ENCODE measurements at regions not wholly inside any gene's neighbourhood (a gene's known extent, or its start where the extent isn't known, plus 50 kb on each side); places are given as distances from the start of the nearest gene placed in this dataset.

- TF ChIP-seq, protein P1, sequence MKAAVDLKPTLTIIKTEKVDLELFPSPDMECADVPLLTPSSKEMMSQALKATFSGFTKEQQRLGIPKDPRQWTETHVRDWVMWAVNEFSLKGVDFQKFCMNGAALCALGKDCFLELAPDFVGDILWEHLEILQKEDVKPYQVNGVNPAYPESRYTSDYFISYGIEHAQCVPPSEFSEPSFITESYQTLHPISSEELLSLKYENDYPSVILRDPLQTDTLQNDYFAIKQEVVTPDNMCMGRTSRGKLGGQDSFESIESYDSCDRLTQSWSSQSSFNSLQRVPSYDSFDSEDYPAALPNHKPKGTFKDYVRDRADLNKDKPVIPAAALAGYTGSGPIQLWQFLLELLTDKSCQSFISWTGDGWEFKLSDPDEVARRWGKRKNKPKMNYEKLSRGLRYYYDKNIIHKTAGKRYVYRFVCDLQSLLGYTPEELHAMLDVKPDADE (IDR thresholded peaks at IDR 0.05) = no peak
- TF ChIP-seq CREB1 (CRISPR knock-in tag; IDR thresholded peaks at IDR 0.05; ENCODE audit: low read depth) (no peak), STAT1 (IDR thresholded peaks at IDR 0.05; ENCODE audit: unreplicated experiment) (no peak), NANOG (IDR thresholded peaks at IDR 0.05; ENCODE audit: borderline replicate concordance) (no peak), POLR2AphosphoS5 (IDR thresholded peaks at IDR 0.05; ENCODE audit: low read depth) (no peak), ZNF114 (CRISPR knock-in tag; IDR thresholded peaks at IDR 0.05) (no peak), EZH2phosphoT487 (IDR thresholded peaks at IDR 0.05; ENCODE audit: unreplicated experiment) (no peak)
- TF ChIP-seq, protein P2, sequence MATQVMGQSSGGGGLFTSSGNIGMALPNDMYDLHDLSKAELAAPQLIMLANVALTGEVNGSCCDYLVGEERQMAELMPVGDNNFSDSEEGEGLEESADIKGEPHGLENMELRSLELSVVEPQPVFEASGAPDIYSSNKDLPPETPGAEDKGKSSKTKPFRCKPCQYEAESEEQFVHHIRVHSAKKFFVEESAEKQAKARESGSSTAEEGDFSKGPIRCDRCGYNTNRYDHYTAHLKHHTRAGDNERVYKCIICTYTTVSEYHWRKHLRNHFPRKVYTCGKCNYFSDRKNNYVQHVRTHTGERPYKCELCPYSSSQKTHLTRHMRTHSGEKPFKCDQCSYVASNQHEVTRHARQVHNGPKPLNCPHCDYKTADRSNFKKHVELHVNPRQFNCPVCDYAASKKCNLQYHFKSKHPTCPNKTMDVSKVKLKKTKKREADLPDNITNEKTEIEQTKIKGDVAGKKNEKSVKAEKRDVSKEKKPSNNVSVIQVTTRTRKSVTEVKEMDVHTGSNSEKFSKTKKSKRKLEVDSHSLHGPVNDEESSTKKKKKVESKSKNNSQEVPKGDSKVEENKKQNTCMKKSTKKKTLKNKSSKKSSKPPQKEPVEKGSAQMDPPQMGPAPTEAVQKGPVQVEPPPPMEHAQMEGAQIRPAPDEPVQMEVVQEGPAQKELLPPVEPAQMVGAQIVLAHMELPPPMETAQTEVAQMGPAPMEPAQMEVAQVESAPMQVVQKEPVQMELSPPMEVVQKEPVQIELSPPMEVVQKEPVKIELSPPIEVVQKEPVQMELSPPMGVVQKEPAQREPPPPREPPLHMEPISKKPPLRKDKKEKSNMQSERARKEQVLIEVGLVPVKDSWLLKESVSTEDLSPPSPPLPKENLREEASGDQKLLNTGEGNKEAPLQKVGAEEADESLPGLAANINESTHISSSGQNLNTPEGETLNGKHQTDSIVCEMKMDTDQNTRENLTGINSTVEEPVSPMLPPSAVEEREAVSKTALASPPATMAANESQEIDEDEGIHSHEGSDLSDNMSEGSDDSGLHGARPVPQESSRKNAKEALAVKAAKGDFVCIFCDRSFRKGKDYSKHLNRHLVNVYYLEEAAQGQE (IDR thresholded peaks at IDR 0.05; ENCODE audit: unreplicated experiment) = no peak
Measured at GRCh38 chr22:47471406-47471805, 709.0 kb downstream of the TBC1D22A start (continued).

- no peaks in the 10 kb centered on the region for H3K79me2 ChIP-seq (replicated peaks; ENCODE audit: insufficient read depth)
- Mint-ChIP-seq H3K4me3 (no peak overlapping the region), H3K27me3 (ENCODE audit: insufficient read depth, low read depth, poor library complexity) (peaks cover 4% of the 10 kb centered on the region), H3K9me3 (peaks cover 95% of the 10 kb centered on the region), H3K4me1 (no peaks in the 10 kb centered on the region), H3K27ac (no peak overlapping the region), H3K36me3 (ENCODE audit: low read depth) (peaks cover 46% of the 10 kb centered on the region)
- no peak overlapping the region for H3K27ac ChIP-seq (ENCODE audit: low read depth)
- DNase-seq (ENCODE audit: low spot score) (no peak), ATAC-seq (no peak)
- no peaks in the 10 kb centered on the region for H3K4me1 ChIP-seq (ENCODE audit: insufficient read depth)
- no peak overlapping the region for H3K4me2 ChIP-seq
- no peaks in the 10 kb centered on the region for H3K27me3 ChIP-seq (ENCODE audit: insufficient read depth)
- H4K20me1 ChIP-seq (replicated peaks; ENCODE audit: insufficient read depth) = no peaks in the 10 kb centered on the region
- no peak overlapping the region for H2AFZ ChIP-seq
- H3K4me3 ChIP-seq = no peak overlapping the region
- H3F3A ChIP-seq (replicated peaks; ENCODE audit: low read depth) = no peaks in the 10 kb centered on the region
- H3K9me2 ChIP-seq (ENCODE audit: insufficient read depth) = no peaks in the 10 kb centered on the region
- H3K36me3 ChIP-seq (ENCODE audit: insufficient read depth) = peaks cover 18% of the 10 kb centered on the region; the same call in 1 of the 2 replicates
- no peak for TF ChIP-seq STAT1 (IDR thresholded peaks at IDR 0.05; ENCODE audit: unreplicated experiment)
- TF ChIP-seq, protein P1 (IDR thresholded peaks at IDR 0.05) = no peak
- no peak for TF ChIP-seq EZH2 (IDR thresholded peaks at IDR 0.05; ENCODE audit: low read depth, unreplicated experiment)
- no peak for TF ChIP-seq ZNF462 (CRISPR knock-in tag; IDR thresholded peaks at IDR 0.05)
- TF ChIP-seq CREB1 (CRISPR knock-in tag; IDR thresholded peaks at IDR 0.05; ENCODE audit: low read depth) = no peak
- no peak for TF ChIP-seq JUNB (IDR thresholded peaks at IDR 0.05; ENCODE audit: unreplicated experiment)
- TF ChIP-seq POLR2AphosphoS5 (IDR thresholded peaks at IDR 0.05; ENCODE audit: low read depth) = no peak
- TF ChIP-seq NANOG (IDR thresholded peaks at IDR 0.05; ENCODE audit: borderline replicate concordance) = no peak
Measured at GRCh38 chr22:47465809-47466208, 703.4 kb downstream of the TBC1D22A start.

Data from GM23338 (cell line).